ENCODE measurements at regions not wholly inside any gene's neighbourhood (a gene's known extent, or its start where the extent isn't known, plus 50 kb on each side); places are given as distances from the start of the nearest gene placed in this dataset.

GRCh38 chr20:57849521-57850215 is 139.9 kb upstream of the PMEPA1 start:
- Mint-ChIP-seq H3K4me1 (no peaks in the 10 kb centered on the region), H3K36me3 (no peaks in the 10 kb centered on the region), H3K27me3 (peaks cover 2 to 3% of the 10 kb centered on the region in 2 donors), H3K27ac (no peak overlapping the region), H3K4me3 (no peak overlapping the region), H3K9me3 (peaks cover 0 to 3% (median 0%) of the 10 kb centered on the region in 3 donors)
- H3K9me3 ChIP-seq = no peaks in the 10 kb centered on the region
- no peaks in the 10 kb centered on the region for H3K36me3 ChIP-seq (ENCODE audit: control insufficient read depth in 2 of 2, extremely low read depth in 1 of 2, insufficient read depth in 1 of 2, low read length in 1 of 2)
- 79% methylated on average over 12 of the region's 16 CpGs for WGBS (ENCODE audit: insufficient coverage)
- no peak for ATAC-seq (replicated peaks in 1 of 4)
- no peak for DNase-seq
- ChIA-PET POLR2A (no interaction called here), CTCF (no interaction called here)
- H3K4me1 ChIP-seq (ENCODE audit: control insufficient read depth in 1 of 2, extremely low read depth in 1 of 2, insufficient read depth in 2 of 2, low read length in 2 of 2) = no peaks in the 10 kb centered on the region
- H3K4me3 ChIP-seq (ENCODE audit: control insufficient read depth in 1 of 2, extremely low read depth in 1 of 2, low read length in 1 of 2) = no peak overlapping the region
- peaks cover 0 to 11% of the 10 kb centered on the region in 2 experiments for H3K27me3 ChIP-seq (replicated peaks in 1 of 2; ENCODE audit: control insufficient read depth in 2 of 2, extremely low read depth in 1 of 2, insufficient read depth in 2 of 2, low read length in 1 of 2)
- H3K27ac ChIP-seq (ENCODE audit: low read length) = no peak overlapping the region

GRCh38 chr20:57849121-57849520 is 139.3 kb upstream of the PMEPA1 start:
- POLR2A ChIA-PET = no interaction called here
- CTCF ChIA-PET = no interaction called here
- Mint-ChIP-seq H3K27me3 (peaks cover 3 to 5% of the 10 kb centered on the region in 2 donors), H3K4me1 (no peaks in the 10 kb centered on the region), H3K9me3 (peaks cover 0 to 3% (median 0%) of the 10 kb centered on the region in 3 donors), H3K4me3 (no peak overlapping the region), H3K27ac (no peak overlapping the region), H3K36me3 (no peaks in the 10 kb centered on the region)
- Histone ChIP-seq H3K4me1 (ENCODE audit: control insufficient read depth in 1 of 2, extremely low read depth in 1 of 2, insufficient read depth in 2 of 2, low read length in 2 of 2) (no peaks in the 10 kb centered on the region), H3K27ac (ENCODE audit: low read length) (no peak overlapping the region), H3K27me3 (replicated peaks in 1 of 2; ENCODE audit: control insufficient read depth in 2 of 2, extremely low read depth in 1 of 2, insufficient read depth in 2 of 2, low read length in 1 of 2) (peaks cover 0 to 11% of the 10 kb centered on the region in 2 experiments), H3K4me3 (ENCODE audit: control insufficient read depth in 1 of 2, extremely low read depth in 1 of 2, low read length in 1 of 2) (no peak overlapping the region), H3K9me3 (no peaks in the 10 kb centered on the region), H3K36me3 (ENCODE audit: control insufficient read depth in 2 of 2, extremely low read depth in 1 of 2, insufficient read depth in 1 of 2, low read length in 1 of 2) (no peaks in the 10 kb centered on the region)
- ATAC-seq (replicated peaks in 1 of 4) (no peak), DNase-seq (no peak)
- 80% methylated on average over 3 of the region's 4 CpGs for WGBS (ENCODE audit: insufficient coverage)

- ChIA-PET CTCF (no interaction called here), POLR2A (interaction anchor here in 1 of 2 donors (0.6 kb wide), 1 partner anchor 367 kb away, joined by 4 read pairs; no protein-coding TSS in a partner anchor)
- peaks cover 0 to 3% (median 0%) of the 10 kb centered on the region in 3 donors for H3K9me3 Mint-ChIP-seq
- no peak overlapping the region for H3K27ac ChIP-seq (ENCODE audit: low read length)
- no peak overlapping the region for H3K27ac Mint-ChIP-seq
- H3K4me3 ChIP-seq (ENCODE audit: control insufficient read depth in 1 of 2, extremely low read depth in 1 of 2, low read length in 1 of 2) = no peak overlapping the region
- H3K4me1 Mint-ChIP-seq = no peaks in the 10 kb centered on the region
- H3K9me3 ChIP-seq = no peaks in the 10 kb centered on the region
- DNase-seq (no peak), ATAC-seq (replicated peaks in 1 of 4) (no peak)
- H3K4me1 ChIP-seq (ENCODE audit: control insufficient read depth in 1 of 2, extremely low read depth in 1 of 2, insufficient read depth in 2 of 2, low read length in 2 of 2) = no peaks in the 10 kb centered on the region
- H3K36me3 Mint-ChIP-seq = no peaks in the 10 kb centered on the region
- no peak overlapping the region for H3K4me3 Mint-ChIP-seq
- peaks cover 0 to 11% of the 10 kb centered on the region in 2 experiments for H3K27me3 ChIP-seq (replicated peaks in 1 of 2; ENCODE audit: control insufficient read depth in 2 of 2, extremely low read depth in 1 of 2, insufficient read depth in 2 of 2, low read length in 1 of 2)
- H3K27me3 Mint-ChIP-seq = peaks cover 3 to 5% of the 10 kb centered on the region in 2 donors
- no peaks in the 10 kb centered on the region for H3K36me3 ChIP-seq (ENCODE audit: control insufficient read depth in 2 of 2, extremely low read depth in 1 of 2, insufficient read depth in 1 of 2, low read length in 1 of 2)
These were observed 138.5 kb upstream of the PMEPA1 start for GRCh38 chr20:57848282-57848681.

- DNase-seq (no peak), ATAC-seq (replicated peaks in 1 of 4) (no peak)
- H3K36me3 ChIP-seq (ENCODE audit: control insufficient read depth in 2 of 2, extremely low read depth in 1 of 2, insufficient read depth in 1 of 2, low read length in 1 of 2) = no peaks in the 10 kb centered on the region
- Mint-ChIP-seq H3K27me3 (peaks cover 0 to 5% of the 10 kb centered on the region in 2 donors), H3K9me3 (peaks cover 0 to 3% (median 0%) of the 10 kb centered on the region in 3 donors), H3K36me3 (no peaks in the 10 kb centered on the region), H3K4me1 (no peaks in the 10 kb centered on the region), H3K4me3 (no peak overlapping the region), H3K27ac (no peak overlapping the region)
- H3K4me3 ChIP-seq (ENCODE audit: control insufficient read depth in 1 of 2, extremely low read depth in 1 of 2, low read length in 1 of 2) = no peak overlapping the region
- no peaks in the 10 kb centered on the region for H3K9me3 ChIP-seq
- peaks cover 0 to 11% of the 10 kb centered on the region in 2 experiments for H3K27me3 ChIP-seq (replicated peaks in 1 of 2; ENCODE audit: control insufficient read depth in 2 of 2, extremely low read depth in 1 of 2, insufficient read depth in 2 of 2, low read length in 1 of 2)
- CTCF ChIA-PET = no interaction called here
- POLR2A ChIA-PET = no interaction called here
- H3K27ac ChIP-seq (ENCODE audit: low read length) = no peak overlapping the region
- H3K4me1 ChIP-seq (ENCODE audit: control insufficient read depth in 1 of 2, extremely low read depth in 1 of 2, insufficient read depth in 2 of 2, low read length in 2 of 2) = no peaks in the 10 kb centered on the region
These were observed 137.3 kb upstream of the PMEPA1 start for GRCh38 chr20:57847104-57847503.

- no peak overlapping the region for H3K4me3 ChIP-seq (ENCODE audit: control insufficient read depth in 1 of 2, extremely low read depth in 1 of 2, low read length in 1 of 2)
- peaks cover 0 to 3% of the 10 kb centered on the region in 2 donors for H3K27me3 Mint-ChIP-seq
- POLR2A ChIA-PET = no interaction called here
- no peak overlapping the region for H3K27ac ChIP-seq (ENCODE audit: low read length)
- no peaks in the 10 kb centered on the region for H3K36me3 Mint-ChIP-seq
- no peaks in the 10 kb centered on the region for H3K9me3 ChIP-seq
- H3K4me3 Mint-ChIP-seq = no peak overlapping the region
- no peaks in the 10 kb centered on the region for H3K4me1 Mint-ChIP-seq
- WGBS (ENCODE audit: insufficient coverage) = 86% methylated on average over 7 of the region's 10 CpGs
- peaks cover 0 to 3% (median 0%) of the 10 kb centered on the region in 3 donors for H3K9me3 Mint-ChIP-seq
- no peaks in the 10 kb centered on the region for H3K4me1 ChIP-seq (ENCODE audit: control insufficient read depth in 1 of 2, extremely low read depth in 1 of 2, insufficient read depth in 2 of 2, low read length in 2 of 2)
- H3K36me3 ChIP-seq (ENCODE audit: control insufficient read depth in 2 of 2, extremely low read depth in 1 of 2, insufficient read depth in 1 of 2, low read length in 1 of 2) = no peaks in the 10 kb centered on the region
- DNase-seq (no peak), ATAC-seq (replicated peaks in 1 of 4) (no peak)
- CTCF ChIA-PET = no interaction called here
- H3K27me3 ChIP-seq (replicated peaks in 1 of 2; ENCODE audit: control insufficient read depth in 2 of 2, extremely low read depth in 1 of 2, insufficient read depth in 2 of 2, low read length in 1 of 2) = peaks cover 0 to 10% of the 10 kb centered on the region in 2 experiments
- no peak overlapping the region for H3K27ac Mint-ChIP-seq
These were observed 135.1 kb upstream of the PMEPA1 start for GRCh38 chr20:57844626-57845596.

GRCh38 chr20:57843941-57844625 is 134.3 kb upstream of the PMEPA1 start:
- Mint-ChIP-seq H3K27me3 (peaks cover 0 to 3% of the 10 kb centered on the region in 2 donors), H3K36me3 (no peaks in the 10 kb centered on the region), H3K4me3 (no peak overlapping the region), H3K9me3 (peaks cover 0 to 3% (median 0%) of the 10 kb centered on the region in 3 donors), H3K4me1 (no peaks in the 10 kb centered on the region), H3K27ac (no peak overlapping the region)
- 82% methylated on average over 12 of the region's 14 CpGs for WGBS (ENCODE audit: insufficient coverage)
- DNase-seq (no peak), ATAC-seq (replicated peaks in 1 of 4) (no peak)
- Histone ChIP-seq H3K36me3 (ENCODE audit: control insufficient read depth in 2 of 2, extremely low read depth in 1 of 2, insufficient read depth in 1 of 2, low read length in 1 of 2) (no peaks in the 10 kb centered on the region), H3K9me3 (no peaks in the 10 kb centered on the region), H3K4me1 (ENCODE audit: control insufficient read depth in 1 of 2, extremely low read depth in 1 of 2, insufficient read depth in 2 of 2, low read length in 2 of 2) (no peaks in the 10 kb centered on the region), H3K27me3 (replicated peaks in 1 of 2; ENCODE audit: control insufficient read depth in 2 of 2, extremely low read depth in 1 of 2, insufficient read depth in 2 of 2, low read length in 1 of 2) (peaks cover 0 to 3% of the 10 kb centered on the region in 2 experiments), H3K4me3 (ENCODE audit: control insufficient read depth in 1 of 2, extremely low read depth in 1 of 2, low read length in 1 of 2) (no peak overlapping the region), H3K27ac (ENCODE audit: low read length) (no peak overlapping the region)
- CTCF ChIA-PET = no interaction called here
- POLR2A ChIA-PET = interaction anchor here in 1 of 2 donors (0.6 kb wide), 1 partner anchor 21 kb away, joined by 3 read pairs; no protein-coding TSS in a partner anchor

Data from T-cell (primary cell).